Trophoblast cell (in vitro differentiated cells and primary cell): ENCODE measurements at regions not wholly inside any gene's neighbourhood (a gene's known extent, or its start where the extent isn't known, plus 50 kb on each side); places are given as distances from the start of the nearest gene placed in this dataset.

Experiments
- DNase-seq, 2 donors: peaks; one replicate each; pipeline ENCODE4 v3.0.0-alpha.2; 2016
- H2AFZ ChIP-seq: 2 replicates; pipeline ENCODE4 v1.6.1; 2013; ENCODE audit warnings: low read length, moderate library complexity, mild to moderate bottlenecking; ENCODE audit not compliant: insufficient read depth, poor library complexity
- H2AK5ac ChIP-seq: 2 replicates; pipeline ENCODE4 v1.6.1; 2013; ENCODE audit warnings: mild to moderate bottlenecking, low read length
- H2BK120ac ChIP-seq: 2 replicates; pipeline ENCODE4 v1.6.1; 2013; ENCODE audit warnings: low read length, mild to moderate bottlenecking, moderate library complexity; ENCODE audit not compliant: insufficient read depth, poor library complexity
- H2BK12ac ChIP-seq: 2 replicates; pipeline ENCODE4 v1.6.1; 2013; ENCODE audit warnings: mild to moderate bottlenecking, low read length, moderate library complexity
- H2BK5ac ChIP-seq: 2 replicates; pipeline ENCODE4 v1.6.1; 2013; ENCODE audit warnings: low read length, low read depth, moderate library complexity, mild to moderate bottlenecking; ENCODE audit not compliant: poor library complexity
- H3K14ac ChIP-seq: 2 replicates; pipeline ENCODE4 v1.6.1; 2013; ENCODE audit warnings: mild to moderate bottlenecking, low read length
- H3K18ac ChIP-seq: 2 replicates; pipeline ENCODE4 v1.6.1; 2013; ENCODE audit warnings: mild to moderate bottlenecking, low read length
- H3K23ac ChIP-seq: 2 replicates; pipeline ENCODE4 v1.6.1; 2013; ENCODE audit warnings: low read length
- H3K27ac ChIP-seq: 2 replicates; pipeline ENCODE4 v1.5.1; 2013; ENCODE audit warnings: low read depth, mild to moderate bottlenecking, inconsistent platforms, low read length, moderate library complexity
- H3K27me3 ChIP-seq: 2 replicates; pipeline ENCODE4 v1.6.1; 2013; ENCODE audit warnings: inconsistent platforms, mild to moderate bottlenecking, low read length, moderate library complexity; ENCODE audit not compliant: insufficient read depth
- H3K36me3 ChIP-seq, 2 experiments: 1 replicate in 1 of 2; 2 replicates in 1 of 2; pipeline ENCODE4 v1.6.1; 2013; ENCODE audit warnings: low read length in 2 of 2, mild to moderate bottlenecking in 2 of 2, moderate library complexity in 1 of 2; ENCODE audit not compliant: insufficient read depth in 2 of 2, control insufficient read depth in 1 of 2
- H3K4ac ChIP-seq: 2 replicates; pipeline ENCODE4 v1.6.1; 2013; ENCODE audit warnings: low read depth, mild to moderate bottlenecking, low read length, moderate library complexity
- H3K4me1 ChIP-seq, 2 experiments: 1 replicate in 1 of 2; 2 replicates in 1 of 2; pipeline ENCODE4 v1.6.1; 2013; ENCODE audit warnings: low read length in 2 of 2, mild to moderate bottlenecking in 2 of 2, moderate library complexity in 1 of 2; ENCODE audit not compliant: insufficient read depth in 2 of 2, control insufficient read depth in 1 of 2
- H3K4me2 ChIP-seq: 2 replicates; pipeline ENCODE4 v1.6.1; 2013; ENCODE audit warnings: inconsistent platforms, mild to moderate bottlenecking, low read length, moderate library complexity
- H3K4me3 ChIP-seq: 2 replicates; pipeline ENCODE4 v1.5.1; 2013; ENCODE audit warnings: mild to moderate bottlenecking, low read depth, low read length, inconsistent platforms
- H3K79me1 ChIP-seq: one replicate; pipeline ENCODE4 v1.6.1; 2013; ENCODE audit warnings: low read length
- H3K79me2 ChIP-seq: 2 replicates; pipeline ENCODE4 v1.6.1; 2013; ENCODE audit warnings: low read length, mild to moderate bottlenecking; ENCODE audit not compliant: control insufficient read depth, insufficient read depth, poor library complexity
- H3K9ac ChIP-seq: 2 replicates; pipeline ENCODE4 v1.6.1; 2013; ENCODE audit warnings: mild to moderate bottlenecking, low read length
- H3K9me3 ChIP-seq: 2 replicates; pipeline ENCODE4 v1.6.1; 2013; ENCODE audit warnings: low read depth, mild to moderate bottlenecking, control low read depth, inconsistent platforms, low read length; ENCODE audit not compliant: insufficient read depth
- H4K12ac ChIP-seq: 2 replicates; pipeline ENCODE4 v1.6.1; 2013; ENCODE audit warnings: low read depth, mild to moderate bottlenecking, low read length, moderate library complexity
- H4K8ac ChIP-seq: 2 replicates; pipeline ENCODE4 v1.6.1; 2013; ENCODE audit warnings: low read depth, mild to moderate bottlenecking, low read length, moderate library complexity
- H4K91ac ChIP-seq: one replicate; pipeline ENCODE4 v1.6.1; 2013; ENCODE audit warnings: low read depth, mild to moderate bottlenecking, low read length, moderate library complexity
- WGBS: extraction: QIAGEN DNeasy Blood & Tissue Kit; methylation state at CpG from one replicate; pipeline ENCODE4 v1.1.7; 2013; ENCODE audit warnings: missing lambda C conversion rate; ENCODE audit not compliant: insufficient read length, insufficient coverage; ENCODE audit errors: extremely low coverage; 5-methylcytosine and 5-hydroxymethylcytosine counted together

DNA sequence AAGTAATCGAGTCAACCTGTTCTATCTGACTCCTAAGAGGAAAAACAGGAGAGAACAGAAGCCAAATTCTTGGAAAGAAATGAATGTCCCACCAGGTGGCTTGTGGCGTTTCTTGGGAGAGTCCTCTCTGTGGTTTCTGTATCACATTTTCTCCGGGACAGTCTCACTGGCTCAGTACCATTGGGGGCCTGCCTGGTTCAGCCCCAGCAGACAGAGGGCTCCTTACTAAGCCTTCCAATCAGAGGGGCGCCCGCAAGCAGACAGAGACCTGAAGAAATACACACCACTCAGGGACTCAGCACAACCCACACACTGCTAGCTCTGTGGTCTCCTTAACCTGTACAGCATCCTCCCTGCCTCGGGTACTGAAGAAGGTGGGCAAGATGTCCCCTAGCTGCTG lies 302.1 kb downstream of the TLE3 start:
- Histone ChIP-seq H2BK5ac (no peak overlapping the region), H3K79me1 (no peaks in the 10 kb centered on the region), H4K8ac (no peak overlapping the region), H3K14ac (no peak overlapping the region), H3K4me1 (peaks cover 7 to 10% of the 10 kb centered on the region in 2 experiments), H4K91ac (no peak overlapping the region), H3K4ac (no peak overlapping the region), H3K27me3 (no peaks in the 10 kb centered on the region), H2BK120ac (no peak overlapping the region), H3K79me2 (no peaks in the 10 kb centered on the region), H3K4me2 (no peak overlapping the region), H4K12ac (no peak overlapping the region), H3K36me3 (no peaks in the 10 kb centered on the region), H3K9ac (no peak overlapping the region), H2BK12ac (no peak overlapping the region), H3K4me3 (no peak overlapping the region), H2AK5ac (no peak overlapping the region), H2AFZ (no peak overlapping the region), H3K18ac (no peak overlapping the region), H3K27ac (no peak overlapping the region), H3K9me3 (no peaks in the 10 kb centered on the region), H3K23ac (no peak overlapping the region)
- no CpG with 5 or more reads among the region's 6 CpGs for whole genome bisulfite sequencing
- DNase-seq, result no peak

GRCh38 chr15:69797051-69797595 lies 300.6 kb downstream of the TLE3 start:
- no peak overlapping the region for H2AK5ac ChIP-seq
- H2AFZ ChIP-seq, result no peak overlapping the region
- no peak overlapping the region for H2BK12ac ChIP-seq
- peaks cover 7 to 10% of the 10 kb centered on the region in 2 experiments for H3K4me1 ChIP-seq
- H3K79me2 ChIP-seq, result no peaks in the 10 kb centered on the region
- H3K9ac ChIP-seq, result no peak overlapping the region
- no peaks in the 10 kb centered on the region for H3K9me3 ChIP-seq
- no peak overlapping the region for H3K27ac ChIP-seq
- no peak overlapping the region for H4K8ac ChIP-seq
- H3K4me3 ChIP-seq, result no peak overlapping the region
- no peak overlapping the region for H3K4ac ChIP-seq
- H4K91ac ChIP-seq, result no peak overlapping the region
- no peaks in the 10 kb centered on the region for H3K27me3 ChIP-seq
- H3K36me3 ChIP-seq, result no peaks in the 10 kb centered on the region
- no CpG with 5 or more reads among the region's 6 CpGs for WGBS
- no peak overlapping the region for H3K14ac ChIP-seq
- DNase-seq, result no peak
- no peak overlapping the region for H2BK5ac ChIP-seq
- no peak overlapping the region for H4K12ac ChIP-seq
- H3K18ac ChIP-seq, result no peak overlapping the region
- no peak overlapping the region for H3K4me2 ChIP-seq
- H3K23ac ChIP-seq, result no peak overlapping the region
- H2BK120ac ChIP-seq, result no peak overlapping the region
- no peaks in the 10 kb centered on the region for H3K79me1 ChIP-seq

GRCh38 chr15:69797615-69798014 lies 300.1 kb downstream of the TLE3 start:
- H3K4ac ChIP-seq, result no peak overlapping the region
- no peak overlapping the region for H3K18ac ChIP-seq
- no peak overlapping the region for H2BK120ac ChIP-seq

DNA sequence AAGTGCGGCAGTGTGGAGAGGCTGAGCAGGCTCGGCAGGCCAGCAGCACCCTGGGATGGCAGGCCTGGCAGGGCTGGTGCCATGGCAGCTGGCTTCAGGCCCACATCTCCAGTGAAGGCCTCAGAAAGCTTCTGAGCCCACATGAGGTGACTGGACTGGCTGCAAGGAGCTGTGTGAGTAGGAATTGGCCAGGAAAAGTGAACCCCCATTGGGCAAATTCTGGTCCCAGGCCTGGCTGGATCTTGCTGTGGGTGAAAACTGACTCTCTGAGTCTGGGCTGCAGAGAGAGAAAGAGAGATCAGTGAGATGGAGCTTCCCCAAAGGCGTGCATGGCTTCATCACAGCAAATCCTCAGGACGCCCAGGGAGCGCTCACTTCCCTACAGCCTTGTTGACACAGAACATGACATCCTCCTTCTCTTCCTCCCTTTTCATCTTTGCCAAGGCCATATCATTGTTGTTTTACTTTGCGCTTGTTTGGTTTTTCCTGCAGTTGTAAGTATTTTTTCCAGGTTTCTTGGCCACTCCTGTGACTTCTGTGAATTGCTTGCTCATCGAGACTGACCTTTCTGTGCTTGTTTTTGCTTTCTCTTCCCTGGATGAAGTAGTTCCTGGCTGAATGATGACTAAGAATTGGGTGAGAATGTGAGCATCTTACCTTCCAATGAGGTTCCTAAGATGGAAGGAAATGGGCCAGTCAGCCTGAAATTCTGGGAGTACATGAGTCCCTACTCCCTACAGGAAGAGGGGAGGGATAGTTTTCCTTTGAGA lies 299.1 kb downstream of the TLE3 start:
- WGBS, result no CpG with 5 or more reads among the region's 7 CpGs
- no peak overlapping the region for H4K8ac ChIP-seq
- H2BK5ac ChIP-seq, result no peak overlapping the region

More at GRCh38 chr15:69797615-69798014, 300.1 kb downstream of the TLE3 start:
- Histone ChIP-seq H4K12ac (no peak overlapping the region), H3K27me3 (no peaks in the 10 kb centered on the region), H3K4me2 (no peak overlapping the region), H3K79me2 (no peaks in the 10 kb centered on the region), H2AFZ (no peak overlapping the region), H3K9me3 (no peaks in the 10 kb centered on the region), H2BK5ac (no peak overlapping the region), H2BK12ac (no peak overlapping the region), H3K27ac (no peak overlapping the region), H3K36me3 (no peaks in the 10 kb centered on the region), H2AK5ac (no peak overlapping the region), H3K4me1 (peaks cover 7 to 10% of the 10 kb centered on the region in 2 experiments), H3K23ac (no peak overlapping the region), H3K9ac (no peak overlapping the region), H4K8ac (no peak overlapping the region), H4K91ac (no peak overlapping the region), H3K79me1 (no peaks in the 10 kb centered on the region), H3K14ac (no peak overlapping the region), H3K4me3 (no peak overlapping the region)
- no peak for DNase-seq
- no CpG with 5 or more reads among the region's 3 CpGs for WGBS

More for the DNA sequence above, 299.1 kb downstream of the TLE3 start:
- Histone ChIP-seq H3K79me1 (no peaks in the 10 kb centered on the region), H3K27ac (no peak overlapping the region), H3K36me3 (no peaks in the 10 kb centered on the region), H3K4me2 (no peak overlapping the region), H2BK120ac (no peak overlapping the region), H3K14ac (no peak overlapping the region), H4K12ac (no peak overlapping the region), H3K4ac (no peak overlapping the region), H2BK12ac (no peak overlapping the region), H3K18ac (no peak overlapping the region), H3K9me3 (no peaks in the 10 kb centered on the region), H3K4me3 (no peak overlapping the region), H3K4me1 (peaks cover 7 to 10% of the 10 kb centered on the region in 2 experiments), H2AFZ (no peak overlapping the region), H3K79me2 (no peaks in the 10 kb centered on the region), H3K27me3 (no peaks in the 10 kb centered on the region), H3K23ac (no peak overlapping the region), H3K9ac (no peak overlapping the region), H4K91ac (no peak overlapping the region), H2AK5ac (no peak overlapping the region)
- no peak for DNase-seq
